Loucy (cell line): ENCODE measurements at regions not wholly inside any gene's neighbourhood (a gene's known extent, or its start where the extent isn't known, plus 50 kb on each side); places are given as distances from the start of the nearest gene placed in this dataset.

Experiments used
- EZH2phosphoT487 ChIP-seq: fragments of 200-600 bp; IDR thresholded peaks from 2 replicates; pipeline ENCODE4 v1.6.1; 2018; ENCODE audit warnings: antibody characterized with exemption, mild to moderate bottlenecking, moderate library complexity, borderline replicate concordance
- TF ChIP-seq, protein P1 (sequence below): fragments of 200-600 bp; sonication (generic); conservative IDR thresholded peaks from 2 replicates; pipeline ENCODE4 v1.5.1; 2014; ENCODE audit warnings: mild to moderate bottlenecking, antibody characterized with exemption, low read length

DNA sequence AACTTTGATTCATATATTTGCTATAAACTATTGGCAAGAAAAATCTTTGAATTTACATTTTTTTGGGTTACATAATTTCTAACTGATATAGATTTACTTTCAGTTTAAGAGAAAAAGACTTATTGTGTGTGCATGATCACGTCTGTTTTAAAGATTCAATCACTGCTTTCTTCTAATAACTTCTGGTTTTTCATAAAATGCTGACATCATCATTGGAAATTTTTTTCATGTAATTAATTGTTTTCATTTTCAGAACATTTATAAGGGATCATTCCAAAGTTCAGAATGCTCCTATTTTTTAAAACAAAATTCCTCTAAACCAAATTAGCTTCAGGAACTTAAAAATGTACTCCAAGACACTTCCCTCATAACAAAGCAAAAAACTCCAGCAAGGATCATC is 500.7 kb upstream of the GBE1 start:
- TF ChIP-seq, protein P1, sequence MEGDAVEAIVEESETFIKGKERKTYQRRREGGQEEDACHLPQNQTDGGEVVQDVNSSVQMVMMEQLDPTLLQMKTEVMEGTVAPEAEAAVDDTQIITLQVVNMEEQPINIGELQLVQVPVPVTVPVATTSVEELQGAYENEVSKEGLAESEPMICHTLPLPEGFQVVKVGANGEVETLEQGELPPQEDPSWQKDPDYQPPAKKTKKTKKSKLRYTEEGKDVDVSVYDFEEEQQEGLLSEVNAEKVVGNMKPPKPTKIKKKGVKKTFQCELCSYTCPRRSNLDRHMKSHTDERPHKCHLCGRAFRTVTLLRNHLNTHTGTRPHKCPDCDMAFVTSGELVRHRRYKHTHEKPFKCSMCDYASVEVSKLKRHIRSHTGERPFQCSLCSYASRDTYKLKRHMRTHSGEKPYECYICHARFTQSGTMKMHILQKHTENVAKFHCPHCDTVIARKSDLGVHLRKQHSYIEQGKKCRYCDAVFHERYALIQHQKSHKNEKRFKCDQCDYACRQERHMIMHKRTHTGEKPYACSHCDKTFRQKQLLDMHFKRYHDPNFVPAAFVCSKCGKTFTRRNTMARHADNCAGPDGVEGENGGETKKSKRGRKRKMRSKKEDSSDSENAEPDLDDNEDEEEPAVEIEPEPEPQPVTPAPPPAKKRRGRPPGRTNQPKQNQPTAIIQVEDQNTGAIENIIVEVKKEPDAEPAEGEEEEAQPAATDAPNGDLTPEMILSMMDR: no peak
- no peak for TF ChIP-seq EZH2phosphoT487
